ENCODE measurements at regions not wholly inside any gene's neighbourhood (a gene's known extent, or its start where the extent isn't known, plus 50 kb on each side); places are given as distances from the start of the nearest gene placed in this dataset.
"Not testable (repeated sequence)": the region's sequence is repeated elsewhere in the genome, so short reads cannot be mapped to it uniquely, and the experiment has no call there.

DNA sequence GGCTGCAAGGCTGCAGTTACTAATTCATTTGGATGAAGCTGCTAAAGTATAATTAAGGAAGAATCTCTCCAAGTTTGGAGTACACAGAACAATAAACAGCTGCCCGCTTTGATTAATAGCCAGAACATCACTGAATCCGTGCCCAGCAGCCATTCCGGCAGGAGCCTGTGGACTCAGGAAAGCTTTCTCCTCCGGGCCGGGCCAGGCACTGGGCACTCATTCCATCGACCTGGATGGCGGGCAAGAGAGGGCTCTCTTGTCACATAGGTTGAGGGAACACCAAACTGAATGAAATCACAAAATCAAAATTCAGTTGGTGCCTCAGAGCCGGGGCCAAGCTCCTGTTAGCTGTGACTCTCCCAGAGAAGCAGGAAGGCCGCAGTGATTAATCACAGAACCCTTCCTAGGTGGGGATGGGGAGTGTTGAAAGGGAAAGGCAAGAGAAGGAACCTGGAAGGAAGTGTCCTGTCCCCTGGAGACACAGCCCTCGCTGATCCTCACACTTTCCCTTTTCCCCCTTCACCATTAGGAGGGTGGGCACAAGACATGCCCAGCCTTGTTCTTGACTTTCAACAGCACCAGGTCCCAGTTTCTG lies 306.7 kb downstream of the NPHP4 start:
- H3K9me3 ChIP-seq (ENCODE audit: control insufficient read depth, low read depth, low read length): no peaks in the 10 kb centered on the region
- no peak overlapping the region for H3K27ac ChIP-seq (ENCODE audit: low read length)
- no peaks in the 10 kb centered on the region for H3K4me1 ChIP-seq (ENCODE audit: control insufficient read depth, low read depth, low read length)
- H3K9ac ChIP-seq (ENCODE audit: low read length): no peak overlapping the region
- H3K27me3 ChIP-seq (ENCODE audit: control insufficient read depth, insufficient read depth, low read length): no peaks in the 10 kb centered on the region
- no peak overlapping the region for H3K4me3 ChIP-seq (ENCODE audit: low read length)
- no peaks in the 10 kb centered on the region for H3K36me3 ChIP-seq (ENCODE audit: control insufficient read depth, low read depth, low read length)

DNA sequence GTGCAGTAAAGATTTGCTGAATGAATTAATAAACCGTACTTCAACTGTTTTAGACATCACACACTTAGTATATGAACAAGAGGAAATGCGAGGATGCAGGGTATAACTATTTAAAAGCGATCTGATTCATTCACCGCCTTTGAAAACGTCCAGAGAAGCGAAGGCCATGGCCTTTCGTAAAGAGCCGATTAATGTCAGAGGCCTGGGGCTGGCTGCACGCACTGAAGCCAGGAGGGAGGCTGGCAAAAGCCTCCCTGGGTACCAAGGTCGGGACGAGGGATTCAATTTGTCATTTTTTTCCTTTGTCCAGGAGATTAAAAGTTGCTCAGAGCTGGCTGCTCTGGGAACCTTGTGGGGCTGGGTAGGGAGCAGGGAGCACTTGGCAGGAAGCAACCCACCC lies 307.4 kb downstream of the NPHP4 start:
- Histone ChIP-seq H3K27ac (ENCODE audit: low read length) (no peak overlapping the region), H3K4me3 (ENCODE audit: low read length) (no peak overlapping the region), H3K9ac (ENCODE audit: low read length) (no peak overlapping the region), H3K36me3 (ENCODE audit: control insufficient read depth, low read depth, low read length) (no peaks in the 10 kb centered on the region), H3K4me1 (ENCODE audit: control insufficient read depth, low read depth, low read length) (no peaks in the 10 kb centered on the region), H3K9me3 (ENCODE audit: control insufficient read depth, low read depth, low read length) (no peaks in the 10 kb centered on the region), H3K27me3 (ENCODE audit: control insufficient read depth, insufficient read depth, low read length) (no peaks in the 10 kb centered on the region)

DNA sequence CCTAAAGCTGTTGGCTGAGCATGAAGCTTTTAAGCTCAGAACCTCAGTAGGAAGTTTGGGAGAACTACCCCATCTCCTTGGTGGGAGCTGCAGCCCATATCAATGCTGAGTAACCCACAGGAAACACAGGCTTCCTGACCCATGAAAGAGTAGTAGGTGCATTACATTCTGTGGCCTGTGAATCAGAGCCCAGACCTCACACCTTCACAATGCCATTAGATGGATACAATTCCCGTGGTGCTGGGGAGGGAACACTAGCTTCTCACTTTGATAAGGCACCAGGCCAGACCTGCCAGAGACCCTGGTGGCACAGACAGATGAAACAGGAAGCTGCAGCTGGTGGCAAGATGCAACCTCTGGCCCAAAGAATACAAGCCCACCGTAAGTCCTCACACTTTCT lies 308.8 kb downstream of the NPHP4 start:
- Histone ChIP-seq H3K4me3 (ENCODE audit: low read length) (no peak overlapping the region), H3K36me3 (ENCODE audit: control insufficient read depth, low read depth, low read length) (no peaks in the 10 kb centered on the region), H3K9me3 (ENCODE audit: control insufficient read depth, low read depth, low read length) (no peaks in the 10 kb centered on the region), H3K4me1 (ENCODE audit: control insufficient read depth, low read depth, low read length) (no peaks in the 10 kb centered on the region), H3K27ac (ENCODE audit: low read length) (no peak overlapping the region), H3K27me3 (ENCODE audit: control insufficient read depth, insufficient read depth, low read length) (no peaks in the 10 kb centered on the region), H3K9ac (ENCODE audit: low read length) (no peak overlapping the region)

DNA sequence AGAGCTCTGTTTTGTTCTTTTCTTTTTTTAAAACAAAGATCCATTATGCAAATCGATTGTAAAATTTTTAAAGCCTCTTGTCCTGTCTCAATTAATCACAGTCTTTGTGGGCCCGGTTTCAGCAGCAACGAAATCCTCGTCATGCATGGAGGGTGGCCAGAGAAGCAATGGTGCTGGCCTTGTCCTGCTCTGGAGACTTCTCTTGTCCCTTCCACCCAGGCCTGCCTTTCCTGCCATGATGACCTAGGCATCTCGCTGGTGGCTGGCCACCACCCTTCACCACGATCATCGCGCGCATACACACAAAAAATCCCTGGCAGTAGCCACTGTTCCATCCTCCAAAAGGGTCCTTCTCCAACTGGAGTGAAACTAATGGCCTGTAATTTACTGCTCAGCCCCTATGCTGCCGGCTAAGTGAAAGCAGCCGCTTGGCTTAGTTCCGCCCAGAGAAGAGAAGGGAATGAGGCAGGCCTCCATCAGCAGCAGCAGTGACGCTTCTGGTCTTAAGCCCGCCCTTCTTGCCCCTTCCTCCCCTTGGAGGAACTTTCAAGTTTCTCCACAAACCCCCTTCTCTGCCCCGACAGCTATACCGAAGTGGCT lies 309.5 kb downstream of the NPHP4 start:
- Histone ChIP-seq H3K36me3 (ENCODE audit: control insufficient read depth, low read depth, low read length) (no peaks in the 10 kb centered on the region), H3K27ac (ENCODE audit: low read length) (no peak overlapping the region), H3K27me3 (ENCODE audit: control insufficient read depth, insufficient read depth, low read length) (no peaks in the 10 kb centered on the region), H3K4me1 (ENCODE audit: control insufficient read depth, low read depth, low read length) (no peaks in the 10 kb centered on the region), H3K9me3 (ENCODE audit: control insufficient read depth, low read depth, low read length) (no peaks in the 10 kb centered on the region), H3K9ac (ENCODE audit: low read length) (no peak overlapping the region), H3K4me3 (ENCODE audit: low read length) (no peak overlapping the region)

DNA sequence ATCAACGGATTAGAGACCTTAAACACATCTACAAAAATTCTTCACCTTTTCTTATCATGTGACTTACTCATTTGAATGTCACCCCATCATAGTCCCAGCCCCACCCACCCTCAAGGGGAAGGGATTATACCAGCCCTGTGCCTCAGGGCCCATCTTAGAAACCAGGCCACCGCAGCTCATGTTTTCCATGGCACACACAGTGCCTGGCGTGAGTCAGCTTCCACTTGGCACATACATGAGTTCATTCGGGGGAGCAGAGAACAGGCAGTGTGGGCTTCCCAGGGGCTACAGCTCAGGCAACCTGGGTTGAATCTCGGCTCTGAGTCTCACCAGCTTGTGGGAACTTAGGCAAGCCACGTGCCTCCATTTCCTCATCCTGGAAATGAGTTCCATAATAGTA lies 310.6 kb downstream of the NPHP4 start:
- no peaks in the 10 kb centered on the region for H3K27me3 ChIP-seq (ENCODE audit: control insufficient read depth, insufficient read depth, low read length)
- H3K9ac ChIP-seq (ENCODE audit: low read length): no peak overlapping the region
- H3K4me1 ChIP-seq (ENCODE audit: control insufficient read depth, low read depth, low read length): no peaks in the 10 kb centered on the region
- H3K4me3 ChIP-seq (ENCODE audit: low read length): no peak overlapping the region
- H3K36me3 ChIP-seq (ENCODE audit: control insufficient read depth, low read depth, low read length): no peaks in the 10 kb centered on the region
- H3K27ac ChIP-seq (ENCODE audit: low read length): no peak overlapping the region
- no peaks in the 10 kb centered on the region for H3K9me3 ChIP-seq (ENCODE audit: control insufficient read depth, low read depth, low read length)

DNA sequence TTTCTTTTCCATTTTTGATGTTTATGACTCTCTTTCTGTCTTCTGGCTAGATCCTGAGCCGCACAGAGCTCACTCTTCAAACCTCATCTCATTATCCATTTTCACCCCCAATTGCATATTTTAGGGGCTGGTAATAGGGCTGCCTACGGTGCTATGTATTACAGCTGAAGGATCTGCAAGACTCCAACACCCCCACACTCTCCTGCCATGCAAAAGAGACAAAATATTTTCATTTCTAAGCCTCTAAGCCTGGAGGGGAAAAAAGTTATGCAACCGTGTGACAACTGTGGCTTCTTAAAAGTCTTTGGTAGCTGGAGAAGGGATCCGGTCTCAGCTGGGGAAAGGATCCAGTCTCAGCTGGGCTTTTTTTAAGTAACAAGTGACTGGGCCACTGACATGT lies 311.6 kb downstream of the NPHP4 start:
- Histone ChIP-seq H3K27ac (ENCODE audit: low read length) (no peak overlapping the region), H3K36me3 (ENCODE audit: control insufficient read depth, low read depth, low read length) (no peaks in the 10 kb centered on the region), H3K9me3 (ENCODE audit: control insufficient read depth, low read depth, low read length) (no peaks in the 10 kb centered on the region), H3K4me1 (ENCODE audit: control insufficient read depth, low read depth, low read length) (no peaks in the 10 kb centered on the region), H3K27me3 (ENCODE audit: control insufficient read depth, insufficient read depth, low read length) (no peaks in the 10 kb centered on the region), H3K9ac (ENCODE audit: low read length) (no peak overlapping the region), H3K4me3 (ENCODE audit: low read length) (no peak overlapping the region)

DNA sequence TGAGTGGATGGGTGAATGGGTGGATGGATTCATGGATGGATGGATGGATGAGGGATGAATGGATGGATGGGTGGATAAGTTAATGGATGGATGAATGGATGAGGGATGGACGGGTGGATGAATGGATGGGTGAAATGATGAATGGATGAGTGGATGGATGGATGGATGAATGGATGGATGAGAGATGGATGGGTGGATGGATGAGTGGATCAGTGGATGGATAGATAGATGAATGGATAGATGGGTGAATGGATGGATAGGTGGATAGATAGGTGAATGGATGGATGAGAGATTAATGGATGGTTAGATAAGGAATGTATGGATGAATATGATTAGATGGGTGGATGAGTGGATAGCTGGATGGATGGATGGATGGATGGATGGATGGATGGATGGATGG lies 313.5 kb downstream of the NPHP4 start:
- Histone ChIP-seq H3K36me3 (ENCODE audit: control insufficient read depth, low read depth, low read length) (no peaks in the 10 kb centered on the region), H3K4me1 (ENCODE audit: control insufficient read depth, low read depth, low read length) (no peaks in the 10 kb centered on the region), H3K9me3 (ENCODE audit: control insufficient read depth, low read depth, low read length) (no peaks in the 10 kb centered on the region), H3K27ac (ENCODE audit: low read length) (no peak overlapping the region), H3K27me3 (ENCODE audit: control insufficient read depth, insufficient read depth, low read length) (no peaks in the 10 kb centered on the region), H3K9ac (ENCODE audit: low read length) (no peak overlapping the region), H3K4me3 (ENCODE audit: low read length) (no peak overlapping the region)

DNA sequence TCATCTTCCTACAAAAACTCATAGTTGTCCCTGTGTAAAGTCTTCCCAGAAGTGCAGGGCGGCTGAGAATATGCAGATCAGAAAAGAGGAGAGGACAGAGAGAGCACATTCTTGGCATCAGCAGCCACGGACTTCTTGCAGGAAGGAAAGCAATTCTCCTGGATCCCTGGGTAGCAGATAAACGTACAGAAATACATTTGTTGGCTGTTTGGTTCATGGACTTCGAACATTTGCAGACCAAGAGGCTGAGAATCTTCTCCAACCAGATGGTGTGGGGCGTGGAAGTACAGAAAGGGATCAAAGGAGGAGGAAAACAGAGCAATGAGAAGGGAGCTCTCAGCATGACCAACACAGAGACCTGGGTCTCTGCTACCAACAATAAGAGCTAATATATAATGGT lies 319.9 kb downstream of the NPHP4 start:
- H3K9ac ChIP-seq (ENCODE audit: low read length); H3K4me1 ChIP-seq (ENCODE audit: control insufficient read depth, low read depth, low read length); H3K27me3 ChIP-seq (ENCODE audit: control insufficient read depth, insufficient read depth, low read length); H3K36me3 ChIP-seq (ENCODE audit: control insufficient read depth, low read depth, low read length); H3K9me3 ChIP-seq (ENCODE audit: control insufficient read depth, low read depth, low read length); H3K4me3 ChIP-seq (ENCODE audit: low read length); H3K27ac ChIP-seq (ENCODE audit: low read length): not testable (repeated sequence)

DNA sequence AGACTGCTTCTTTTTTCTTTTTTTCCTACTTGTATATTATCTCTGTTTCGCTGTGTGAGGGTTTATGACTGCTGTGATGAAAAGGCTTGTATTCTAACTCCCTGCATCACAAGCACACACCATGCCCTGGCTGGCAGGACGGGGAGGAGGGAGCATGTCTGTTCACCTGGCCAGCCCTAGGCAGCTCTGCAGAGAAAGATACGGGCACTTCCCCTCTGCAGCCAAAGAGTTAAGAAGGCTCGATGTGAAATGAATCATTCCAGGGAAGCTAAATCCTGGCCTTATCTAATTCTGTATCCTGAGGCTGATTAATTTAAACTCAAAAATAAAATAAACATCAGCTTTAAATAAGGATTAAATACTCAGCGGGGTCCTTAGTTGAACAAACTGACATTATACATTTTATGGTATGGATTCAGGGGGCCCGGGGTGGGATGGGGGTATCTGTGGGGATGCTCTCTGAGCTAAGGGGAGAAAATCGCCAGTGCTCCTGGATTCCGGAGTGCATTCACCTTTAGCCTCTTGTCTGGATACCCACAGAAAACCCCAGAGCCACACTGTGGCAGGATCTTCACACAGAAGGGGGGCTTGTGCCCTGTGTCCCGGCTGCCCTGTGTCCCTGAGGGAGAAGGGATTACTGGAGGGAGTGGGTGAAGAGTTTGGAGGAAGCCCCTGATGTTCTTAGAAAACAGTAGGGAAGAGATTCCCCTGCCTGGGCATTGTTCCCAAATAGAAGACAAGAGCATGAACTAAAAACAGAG lies 321.5 kb downstream of the NPHP4 start:
- H3K27ac ChIP-seq (ENCODE audit: low read length): no peak overlapping the region
- peaks cover 2% of the 10 kb centered on the region for H3K9me3 ChIP-seq (ENCODE audit: control insufficient read depth, low read depth, low read length)
- H3K27me3 ChIP-seq (ENCODE audit: control insufficient read depth, insufficient read depth, low read length): no peaks in the 10 kb centered on the region
- no peaks in the 10 kb centered on the region for H3K36me3 ChIP-seq (ENCODE audit: control insufficient read depth, low read depth, low read length)
- no peaks in the 10 kb centered on the region for H3K4me1 ChIP-seq (ENCODE audit: control insufficient read depth, low read depth, low read length)
- no peak overlapping the region for H3K4me3 ChIP-seq (ENCODE audit: low read length)
- no peak overlapping the region for H3K9ac ChIP-seq (ENCODE audit: low read length)

DNA sequence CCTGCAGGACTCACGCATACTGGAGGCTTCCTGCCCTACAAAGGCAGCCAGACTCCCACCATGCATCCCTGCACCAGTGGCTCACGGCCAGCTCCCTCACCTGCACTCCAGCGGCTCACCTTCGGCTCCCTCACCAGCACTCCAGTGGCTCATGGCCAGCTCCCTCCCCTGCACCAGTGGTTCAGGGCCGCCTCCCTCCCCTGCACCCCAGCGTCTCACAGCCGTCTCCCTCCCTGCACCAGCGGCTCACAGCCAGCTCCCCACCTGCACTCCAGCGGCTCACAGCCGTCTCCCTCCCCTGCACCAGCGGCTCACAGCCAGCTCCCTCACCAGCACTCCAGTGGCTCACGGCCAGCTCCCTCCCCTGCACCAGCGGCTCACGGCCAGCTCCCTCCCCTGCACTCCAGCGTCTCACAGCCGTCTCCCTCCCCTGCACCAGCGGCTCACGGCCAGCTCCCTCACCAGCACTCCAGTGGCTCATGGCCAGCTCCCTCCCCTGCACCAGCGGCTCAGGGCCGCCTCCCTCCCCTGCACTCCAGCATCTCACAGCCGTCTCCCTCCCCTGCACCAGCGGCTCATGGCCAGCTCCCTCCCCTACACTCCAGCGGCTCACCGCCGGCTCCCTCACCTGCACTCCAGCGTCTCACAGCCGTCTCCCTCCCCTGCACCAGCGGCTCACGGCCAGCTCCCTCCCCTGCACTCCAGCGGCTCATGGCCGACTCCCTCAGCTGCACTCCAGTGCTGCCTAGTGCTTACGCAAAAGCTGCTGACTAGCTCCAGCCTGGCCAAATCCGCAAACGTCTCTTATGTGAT lies 324.5 kb downstream of the NPHP4 start:
- no peaks in the 10 kb centered on the region for H3K4me1 ChIP-seq (ENCODE audit: control insufficient read depth, low read depth, low read length)
- no peak overlapping the region for H3K27ac ChIP-seq (ENCODE audit: low read length)
- peaks cover 2% of the 10 kb centered on the region for H3K9me3 ChIP-seq (ENCODE audit: control insufficient read depth, low read depth, low read length)
- H3K27me3 ChIP-seq (ENCODE audit: control insufficient read depth, insufficient read depth, low read length): no peaks in the 10 kb centered on the region
- H3K9ac ChIP-seq (ENCODE audit: low read length): no peak overlapping the region
- H3K4me3 ChIP-seq (ENCODE audit: low read length): no peak overlapping the region
- H3K36me3 ChIP-seq (ENCODE audit: control insufficient read depth, low read depth, low read length): no peaks in the 10 kb centered on the region

DNA sequence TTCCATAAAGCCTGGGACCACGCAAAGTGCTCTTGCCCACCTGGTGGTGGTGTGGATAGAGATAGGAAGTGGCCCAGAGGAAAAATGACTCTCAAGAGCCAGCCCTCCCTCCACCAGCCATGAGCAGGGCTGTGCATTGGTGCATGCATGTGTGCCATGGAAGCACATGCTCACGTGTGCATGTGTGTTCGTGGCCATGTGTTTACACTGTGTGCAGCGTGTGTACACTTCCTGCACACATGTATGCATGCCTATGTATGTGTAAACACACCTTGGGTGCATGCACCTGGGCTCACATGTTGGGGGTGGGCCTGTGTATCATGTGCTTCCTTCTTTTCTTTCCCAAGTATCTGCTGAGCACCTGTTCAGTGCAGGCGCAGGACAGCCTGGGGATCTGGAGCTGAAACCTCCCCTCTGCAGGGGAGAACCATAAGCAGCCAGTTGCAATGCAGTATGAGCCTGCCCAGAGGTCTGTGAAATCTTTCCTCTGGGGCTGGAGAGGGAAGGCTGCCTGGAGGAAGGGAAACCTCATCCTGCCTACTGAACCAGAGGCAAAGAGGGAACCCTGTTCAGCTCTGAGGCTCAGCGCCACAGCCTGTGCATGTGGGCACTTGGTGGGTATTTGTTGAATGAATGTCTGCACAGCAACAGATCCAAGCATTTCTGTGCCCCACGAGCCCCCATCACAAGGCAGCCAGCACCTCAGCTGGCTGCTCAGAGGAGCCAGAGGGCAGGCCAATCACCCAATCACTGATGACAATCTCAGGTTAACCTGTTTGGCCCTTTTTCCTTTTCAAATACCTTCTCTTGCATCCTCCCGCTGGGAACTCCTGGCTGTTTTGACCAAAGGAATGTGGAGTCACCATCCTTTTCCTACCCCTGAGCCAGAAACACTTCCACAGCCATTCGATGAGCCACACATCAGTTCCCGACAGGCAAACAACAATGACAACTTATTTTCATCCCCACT lies 327.0 kb downstream of the NPHP4 start:
- Histone ChIP-seq H3K4me3 (ENCODE audit: low read length) (no peak overlapping the region), H3K4me1 (ENCODE audit: control insufficient read depth, low read depth, low read length) (no peaks in the 10 kb centered on the region), H3K27ac (ENCODE audit: low read length) (no peak overlapping the region), H3K9ac (ENCODE audit: low read length) (no peak overlapping the region), H3K36me3 (ENCODE audit: control insufficient read depth, low read depth, low read length) (no peaks in the 10 kb centered on the region), H3K27me3 (ENCODE audit: control insufficient read depth, insufficient read depth, low read length) (no peaks in the 10 kb centered on the region), H3K9me3 (ENCODE audit: control insufficient read depth, low read depth, low read length) (no peaks in the 10 kb centered on the region)
